ENCODE measurements at regions not wholly inside any gene's neighbourhood (a gene's known extent, or its start where the extent isn't known, plus 50 kb on each side); places are given as distances from the start of the nearest gene placed in this dataset.

- intact Hi-C loops (cut with DNase I): no loop called here
- TF ChIP-seq CTCF (IDR thresholded peaks at IDR 0.05): no peak
- no peak for TF ChIP-seq POLR2A (IDR thresholded peaks at IDR 0.05)
Measured at GRCh38 chr14:52202151-52202550, 65.3 kb upstream of the PTGDR start.

GRCh38 chr14:52190337-52190931 is 77.1 kb upstream of the PTGDR start:
- no peaks in the 10 kb centered on the region for H3K27me3 ChIP-seq
- no peaks in the 10 kb centered on the region for H3K36me3 ChIP-seq
- WGBS, 2 donors: 87 to 96% methylated on average over 4 of the region's 4 CpGs
- TF ChIP-seq POLR2A (IDR thresholded peaks at IDR 0.05): no peak
- TF ChIP-seq CTCF (IDR thresholded peaks at IDR 0.05): no peak
- no peaks in the 10 kb centered on the region for H3K9me3 ChIP-seq
- no peak overlapping the region for H3K4me3 ChIP-seq
- DNase-seq: no peak
- intact Hi-C loops (cut with DNase I): no loop called here
- H3K4me1 ChIP-seq: no peaks in the 10 kb centered on the region
- H3K27ac ChIP-seq: no peak overlapping the region

More at GRCh38 chr14:52202151-52202550, 65.3 kb upstream of the PTGDR start:
- Histone ChIP-seq H3K4me1 (no peaks in the 10 kb centered on the region), H3K9me3 (peaks cover 0 to under 1% (median 0%) of the 10 kb centered on the region in 3 donors), H3K36me3 (no peaks in the 10 kb centered on the region), H3K4me3 (no peak overlapping the region), H3K27me3 (no peaks in the 10 kb centered on the region), H3K27ac (no peak overlapping the region)
- DNase-seq: no peak

GRCh38 chr14:52189325-52189724 is 78.2 kb upstream of the PTGDR start:
- intact Hi-C loops (cut with DNase I): no loop called here
- TF ChIP-seq POLR2A (IDR thresholded peaks at IDR 0.05) (no peak), CTCF (IDR thresholded peaks at IDR 0.05) (no peak)
- 55 to 58% methylated on average over 4 of the region's 4 CpGs for WGBS, 2 donors
- no peaks in the 10 kb centered on the region for H3K36me3 ChIP-seq
- no peak overlapping the region for H3K4me3 ChIP-seq
- no peak for DNase-seq
- no peaks in the 10 kb centered on the region for H3K4me1 ChIP-seq
- no peak overlapping the region for H3K27ac ChIP-seq
- no peaks in the 10 kb centered on the region for H3K9me3 ChIP-seq
- H3K27me3 ChIP-seq: no peaks in the 10 kb centered on the region

GRCh38 chr14:52188381-52188780 is 79.1 kb upstream of the PTGDR start:
- Histone ChIP-seq H3K4me3 (no peak overlapping the region), H3K27ac (no peak overlapping the region), H3K27me3 (no peaks in the 10 kb centered on the region), H3K4me1 (no peaks in the 10 kb centered on the region), H3K36me3 (no peaks in the 10 kb centered on the region), H3K9me3 (no peaks in the 10 kb centered on the region)
- DNase-seq: no peak
- intact Hi-C loops (cut with DNase I): no loop called here
- TF ChIP-seq POLR2A (IDR thresholded peaks at IDR 0.05): no peak
- TF ChIP-seq CTCF (IDR thresholded peaks at IDR 0.05): no peak

GRCh38 chr14:52185178-52185577 is 82.3 kb upstream of the PTGDR start:
- no peak for DNase-seq
- WGBS, 2 donors: 32 to 40% methylated on average over 3 of the region's 3 CpGs
- Histone ChIP-seq H3K9me3 (peaks cover 0 to 7% (median 0%) of the 10 kb centered on the region in 3 donors), H3K27ac (no peak overlapping the region), H3K4me3 (no peak overlapping the region), H3K36me3 (no peaks in the 10 kb centered on the region), H3K4me1 (no peaks in the 10 kb centered on the region), H3K27me3 (no peaks in the 10 kb centered on the region)
- intact Hi-C loops (cut with DNase I): no loop called here
- TF ChIP-seq POLR2A (IDR thresholded peaks at IDR 0.05) (no peak), CTCF (IDR thresholded peaks at IDR 0.05) (no peak)
